ENCODE measurements at regions not wholly inside any gene's neighbourhood (a gene's known extent, or its start where the extent isn't known, plus 50 kb on each side); places are given as distances from the start of the nearest gene placed in this dataset.
"Not testable (repeated sequence)": the region's sequence is repeated elsewhere in the genome, so short reads cannot be mapped to it uniquely, and the experiment has no call there.

DNA sequence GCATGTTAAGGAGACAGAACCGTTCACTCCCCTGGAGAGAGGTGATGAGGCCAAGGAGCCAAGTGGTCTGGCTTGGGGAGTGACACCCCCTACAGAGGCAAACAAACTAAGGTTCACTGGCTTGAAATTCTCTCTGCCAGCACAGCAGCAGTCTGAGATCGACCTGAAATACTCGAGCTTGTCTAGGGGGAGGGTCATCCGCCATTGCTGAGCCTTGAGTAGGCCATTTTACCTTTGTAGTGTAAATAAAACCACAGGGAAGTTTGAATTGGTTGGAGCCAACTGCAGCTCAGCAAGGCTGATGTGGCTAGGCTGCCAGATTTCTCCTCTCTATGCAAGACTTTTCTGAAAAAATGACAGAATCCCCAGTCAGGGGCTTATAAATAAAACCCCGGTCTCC is 52.9 kb downstream of the CDY2B start:
- not testable (repeated sequence) for H3K4me2 ChIP-seq (ENCODE audit: low read length); H3K4me3 ChIP-seq (ENCODE audit: insufficient read depth, low read depth, low read length); H3K4me3 Mint-ChIP-seq (ENCODE audit: unreplicated experiment); H3K36me3 ChIP-seq (ENCODE audit: insufficient read depth, low read length); H3K79me2 ChIP-seq (ENCODE audit: insufficient read depth, low read length); H3K9me3 ChIP-seq (ENCODE audit: insufficient read depth, low read depth, low read length); H3K9ac ChIP-seq (ENCODE audit: low read length); H3K4me1 ChIP-seq (ENCODE audit: insufficient read depth, low read length); H3K27me3 ChIP-seq (ENCODE audit: insufficient read depth, low read length); DNase-seq (ENCODE audit: low read depth); H3K9me3 Mint-ChIP-seq (ENCODE audit: unreplicated experiment); FAIRE-seq; H4K20me1 ChIP-seq (ENCODE audit: insufficient read depth, low read length); H3K27me3 Mint-ChIP-seq (ENCODE audit: low read depth, unreplicated experiment); H3K27ac Mint-ChIP-seq (ENCODE audit: unreplicated experiment); H3K4me1 Mint-ChIP-seq (ENCODE audit: low read depth, unreplicated experiment); H2AFZ ChIP-seq (ENCODE audit: low read depth, low read length); H3K27ac ChIP-seq (ENCODE audit: low read depth, low read length); H3K36me3 Mint-ChIP-seq (ENCODE audit: low read depth, unreplicated experiment)

DNA sequence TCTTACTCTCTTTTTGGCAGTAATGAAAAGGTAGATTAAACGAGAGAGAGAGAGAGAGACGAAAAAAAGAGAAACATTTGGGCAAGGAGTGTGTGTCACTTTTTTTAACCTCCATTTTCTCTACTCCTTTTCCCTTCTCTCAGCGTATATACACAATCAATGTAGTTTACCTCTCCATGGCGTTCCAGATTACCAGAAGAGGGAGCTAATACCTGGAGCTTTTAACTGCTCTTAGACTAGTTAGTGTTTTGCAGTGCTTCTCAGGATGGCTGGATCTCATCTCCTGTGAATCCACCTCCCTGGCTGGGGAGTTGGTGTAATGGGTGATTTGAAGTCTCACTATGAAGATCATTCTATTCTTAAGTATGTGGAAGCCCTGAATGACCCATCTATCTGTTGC is 60.3 kb downstream of the CDY2B start:
- H3K4me1 Mint-ChIP-seq (ENCODE audit: low read depth, unreplicated experiment); H3K9me3 Mint-ChIP-seq (ENCODE audit: unreplicated experiment); H2AFZ ChIP-seq (ENCODE audit: low read depth, low read length); H3K27ac ChIP-seq (ENCODE audit: low read depth, low read length); H3K79me2 ChIP-seq (ENCODE audit: insufficient read depth, low read length); H3K4me1 ChIP-seq (ENCODE audit: insufficient read depth, low read length); H3K36me3 ChIP-seq (ENCODE audit: insufficient read depth, low read length); H3K27me3 Mint-ChIP-seq (ENCODE audit: low read depth, unreplicated experiment); H3K4me3 ChIP-seq (ENCODE audit: insufficient read depth, low read depth, low read length); H3K4me2 ChIP-seq (ENCODE audit: low read length); H3K27me3 ChIP-seq (ENCODE audit: insufficient read depth, low read length); H3K9me3 ChIP-seq (ENCODE audit: insufficient read depth, low read depth, low read length); H4K20me1 ChIP-seq (ENCODE audit: insufficient read depth, low read length); H3K36me3 Mint-ChIP-seq (ENCODE audit: low read depth, unreplicated experiment); H3K9ac ChIP-seq (ENCODE audit: low read length); DNase-seq (ENCODE audit: low read depth); FAIRE-seq; H3K4me3 Mint-ChIP-seq (ENCODE audit: unreplicated experiment); H3K27ac Mint-ChIP-seq (ENCODE audit: unreplicated experiment): not testable (repeated sequence)

DNA sequence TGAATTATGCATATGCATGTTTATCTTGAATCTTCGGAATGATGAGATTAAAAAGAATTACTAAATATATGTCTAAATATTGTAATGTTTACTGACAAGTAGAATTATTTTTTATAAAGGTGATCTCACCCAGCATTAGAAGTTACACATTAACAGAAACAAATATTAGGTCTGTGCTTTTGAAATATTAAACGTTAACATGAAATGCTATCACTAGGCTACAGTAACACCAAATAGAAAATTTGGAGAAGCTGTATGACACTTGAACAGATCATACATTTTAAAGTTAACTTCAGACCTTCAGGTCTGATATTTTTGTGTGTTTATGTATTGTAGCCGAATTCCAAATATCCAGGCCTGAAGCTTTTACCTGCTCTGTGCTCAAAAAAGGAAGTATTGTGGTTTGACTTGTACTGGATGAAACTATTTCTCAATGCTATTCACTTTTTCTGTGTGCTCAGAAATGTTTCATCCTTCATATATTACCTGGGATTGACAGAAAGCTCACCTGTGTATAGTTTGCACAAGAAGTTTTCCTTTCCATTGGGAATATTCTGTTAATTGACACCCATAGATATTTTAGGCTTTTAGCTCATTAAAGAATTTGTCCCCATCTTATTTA is 60.9 kb downstream of the CDY2B start:
- not testable (repeated sequence) for H3K27me3 Mint-ChIP-seq (ENCODE audit: low read depth, unreplicated experiment); FAIRE-seq; H3K36me3 Mint-ChIP-seq (ENCODE audit: low read depth, unreplicated experiment)

DNA sequence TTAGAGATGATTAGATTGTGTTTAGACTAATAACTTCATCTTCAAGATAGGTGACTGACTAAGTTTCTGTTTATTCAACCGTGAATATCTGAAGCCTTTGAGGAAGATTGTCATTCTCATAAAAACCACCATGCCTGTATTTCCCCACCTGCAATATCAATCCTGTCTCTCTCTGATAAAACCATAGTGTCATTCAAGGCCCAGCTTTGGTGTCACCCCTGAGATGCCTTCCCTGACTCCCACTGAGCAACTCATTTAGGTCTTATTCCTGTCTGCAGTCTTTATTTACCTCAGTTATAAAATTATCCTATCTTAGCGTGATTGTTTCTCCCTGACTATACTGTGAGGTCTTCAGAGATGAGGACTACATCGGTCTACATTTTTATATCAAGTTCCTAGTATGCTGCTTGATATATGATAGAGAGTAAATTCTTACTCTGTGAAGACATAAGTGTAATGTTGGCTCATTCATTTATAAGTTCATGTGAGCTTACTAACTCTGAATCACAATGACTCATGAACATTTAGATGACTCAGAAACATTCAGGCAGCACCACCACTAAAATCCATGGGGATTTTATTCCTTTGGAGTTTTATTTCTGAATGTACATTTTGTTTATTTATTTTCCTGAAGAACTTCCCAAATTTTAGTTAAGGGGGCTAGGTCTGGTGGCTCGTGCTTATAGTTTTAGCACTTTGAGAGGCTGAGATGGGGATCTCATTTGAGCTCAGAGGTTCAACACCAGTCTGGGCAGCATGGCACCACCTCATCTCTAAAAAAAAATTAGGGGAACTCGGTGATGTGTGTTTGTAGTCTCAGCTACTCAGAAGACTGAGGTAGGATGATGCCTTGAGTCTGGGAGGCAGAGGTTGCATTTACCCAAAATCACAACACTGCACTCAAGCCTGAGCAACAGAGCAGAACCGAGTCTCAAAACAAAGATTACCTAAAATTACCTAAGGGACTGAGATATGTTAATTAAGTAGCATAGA is 62.6 kb downstream of the CDY2B start:
- H3K27me3 ChIP-seq (ENCODE audit: insufficient read depth, low read length); H3K4me3 Mint-ChIP-seq (ENCODE audit: unreplicated experiment); H3K27ac Mint-ChIP-seq (ENCODE audit: unreplicated experiment); H3K79me2 ChIP-seq (ENCODE audit: insufficient read depth, low read length); H3K9me3 Mint-ChIP-seq (ENCODE audit: unreplicated experiment); H2AFZ ChIP-seq (ENCODE audit: low read depth, low read length); H3K27ac ChIP-seq (ENCODE audit: low read depth, low read length); H3K4me3 ChIP-seq (ENCODE audit: insufficient read depth, low read depth, low read length); H4K20me1 ChIP-seq (ENCODE audit: insufficient read depth, low read length); H3K36me3 ChIP-seq (ENCODE audit: insufficient read depth, low read length); H3K9me3 ChIP-seq (ENCODE audit: insufficient read depth, low read depth, low read length); FAIRE-seq; H3K9ac ChIP-seq (ENCODE audit: low read length); H3K4me1 Mint-ChIP-seq (ENCODE audit: low read depth, unreplicated experiment); H3K36me3 Mint-ChIP-seq (ENCODE audit: low read depth, unreplicated experiment); DNase-seq (ENCODE audit: low read depth); H3K27me3 Mint-ChIP-seq (ENCODE audit: low read depth, unreplicated experiment); H3K4me2 ChIP-seq (ENCODE audit: low read length); H3K4me1 ChIP-seq (ENCODE audit: insufficient read depth, low read length): not testable (repeated sequence)

More for the DNA sequence above, 60.9 kb downstream of the CDY2B start:
- not testable (repeated sequence) for H3K4me1 Mint-ChIP-seq (ENCODE audit: low read depth, unreplicated experiment); H4K20me1 ChIP-seq (ENCODE audit: insufficient read depth, low read length); H3K4me1 ChIP-seq (ENCODE audit: insufficient read depth, low read length); H3K9ac ChIP-seq (ENCODE audit: low read length); H3K27ac Mint-ChIP-seq (ENCODE audit: unreplicated experiment); H3K4me3 ChIP-seq (ENCODE audit: insufficient read depth, low read depth, low read length); DNase-seq (ENCODE audit: low read depth); H2AFZ ChIP-seq (ENCODE audit: low read depth, low read length); H3K9me3 ChIP-seq (ENCODE audit: insufficient read depth, low read depth, low read length); H3K27me3 ChIP-seq (ENCODE audit: insufficient read depth, low read length); H3K4me2 ChIP-seq (ENCODE audit: low read length); H3K4me3 Mint-ChIP-seq (ENCODE audit: unreplicated experiment); H3K79me2 ChIP-seq (ENCODE audit: insufficient read depth, low read length); H3K36me3 ChIP-seq (ENCODE audit: insufficient read depth, low read length); H3K27ac ChIP-seq (ENCODE audit: low read depth, low read length); H3K9me3 Mint-ChIP-seq (ENCODE audit: unreplicated experiment)

DNA sequence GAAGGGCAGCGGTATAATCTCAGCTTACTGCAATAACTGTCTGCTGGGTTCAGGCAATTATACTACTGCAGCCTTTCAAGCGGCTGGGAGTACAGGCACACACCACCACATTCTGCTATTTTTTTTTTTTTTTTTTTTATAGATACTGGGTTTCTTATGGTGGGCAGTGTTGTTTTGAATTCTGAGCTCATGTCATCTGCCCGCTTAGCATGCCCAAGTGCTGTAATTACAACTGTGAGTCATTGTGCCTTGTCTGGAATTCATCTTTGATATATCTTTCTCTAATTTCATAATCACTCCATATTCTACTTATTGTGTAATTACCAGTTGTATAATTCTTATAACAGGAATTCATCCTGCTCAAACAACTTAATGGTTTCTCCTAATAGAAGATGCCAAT is 67.4 kb downstream of the CDY2B start:
- not testable (repeated sequence) for H3K27ac Mint-ChIP-seq (ENCODE audit: unreplicated experiment)

DNA sequence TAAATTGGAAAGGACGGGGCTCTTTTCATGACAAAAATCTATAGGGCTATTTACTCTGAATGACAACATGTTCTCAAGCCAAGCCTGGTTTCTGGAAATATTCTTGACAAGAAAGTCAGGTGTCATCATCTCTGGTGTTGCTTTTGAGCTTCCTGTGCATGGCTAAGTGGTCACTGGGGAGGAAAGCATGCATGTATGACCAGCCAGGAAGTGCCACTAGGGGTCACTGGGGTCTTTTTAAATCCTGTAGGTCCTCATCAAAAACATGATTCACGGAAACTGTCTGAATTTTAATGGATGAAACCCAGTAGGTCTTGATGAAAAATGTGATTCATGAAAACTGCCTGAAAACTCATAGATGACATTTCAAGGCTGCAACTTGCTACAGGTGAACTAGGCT is 80.1 kb downstream of the CDY2B start:
- not testable (repeated sequence) for FAIRE-seq; H3K9me3 Mint-ChIP-seq (ENCODE audit: unreplicated experiment); H3K4me2 ChIP-seq (ENCODE audit: low read length); H3K36me3 ChIP-seq (ENCODE audit: insufficient read depth, low read length); H3K4me1 ChIP-seq (ENCODE audit: insufficient read depth, low read length); H3K9me3 ChIP-seq (ENCODE audit: insufficient read depth, low read depth, low read length); H3K27me3 ChIP-seq (ENCODE audit: insufficient read depth, low read length); H4K20me1 ChIP-seq (ENCODE audit: insufficient read depth, low read length); H3K4me3 ChIP-seq (ENCODE audit: insufficient read depth, low read depth, low read length); H3K4me3 Mint-ChIP-seq (ENCODE audit: unreplicated experiment); H3K27ac ChIP-seq (ENCODE audit: low read depth, low read length); H3K4me1 Mint-ChIP-seq (ENCODE audit: low read depth, unreplicated experiment); H2AFZ ChIP-seq (ENCODE audit: low read depth, low read length); H3K9ac ChIP-seq (ENCODE audit: low read length); H3K27me3 Mint-ChIP-seq (ENCODE audit: low read depth, unreplicated experiment); H3K27ac Mint-ChIP-seq (ENCODE audit: unreplicated experiment); DNase-seq (ENCODE audit: low read depth); H3K36me3 Mint-ChIP-seq (ENCODE audit: low read depth, unreplicated experiment); H3K79me2 ChIP-seq (ENCODE audit: insufficient read depth, low read length)

More for the DNA sequence above, 67.4 kb downstream of the CDY2B start:
- H3K36me3 Mint-ChIP-seq (ENCODE audit: low read depth, unreplicated experiment); H4K20me1 ChIP-seq (ENCODE audit: insufficient read depth, low read length); H3K4me1 Mint-ChIP-seq (ENCODE audit: low read depth, unreplicated experiment); H3K79me2 ChIP-seq (ENCODE audit: insufficient read depth, low read length); H3K4me3 ChIP-seq (ENCODE audit: insufficient read depth, low read depth, low read length); H3K27me3 Mint-ChIP-seq (ENCODE audit: low read depth, unreplicated experiment); FAIRE-seq; DNase-seq (ENCODE audit: low read depth); H3K27ac ChIP-seq (ENCODE audit: low read depth, low read length); H2AFZ ChIP-seq (ENCODE audit: low read depth, low read length); H3K9ac ChIP-seq (ENCODE audit: low read length); H3K4me1 ChIP-seq (ENCODE audit: insufficient read depth, low read length); H3K4me2 ChIP-seq (ENCODE audit: low read length); H3K9me3 ChIP-seq (ENCODE audit: insufficient read depth, low read depth, low read length); H3K9me3 Mint-ChIP-seq (ENCODE audit: unreplicated experiment); H3K27me3 ChIP-seq (ENCODE audit: insufficient read depth, low read length); H3K36me3 ChIP-seq (ENCODE audit: insufficient read depth, low read length); H3K4me3 Mint-ChIP-seq (ENCODE audit: unreplicated experiment): not testable (repeated sequence)

All from astrocyte (in vitro differentiated cells and primary cell).